Mesothelial cell of epicardium (in vitro differentiated cells): ENCODE measurements at regions not wholly inside any gene's neighbourhood (a gene's known extent, or its start where the extent isn't known, plus 50 kb on each side); places are given as distances from the start of the nearest gene placed in this dataset.
"Not testable (repeated sequence)": the region's sequence is repeated elsewhere in the genome, so short reads cannot be mapped to it uniquely, and the experiment has no call there.

Experiments
- DNase-seq, 2 experiments: peaks; one replicate each; pipeline ENCODE4 v3.0.0; 2021; ENCODE audit warnings: low spot score in 2 of 2; ENCODE audit not compliant: unreplicated experiment in 2 of 2
- H3K27ac Mint-ChIP-seq: 2 replicates; pipeline ENCODE4 v1.8.0; 2021; ENCODE audit warnings: mixed read lengths
- H3K27me3 Mint-ChIP-seq: 2 replicates; pipeline ENCODE4 v1.8.0; 2021; ENCODE audit warnings: low read depth, mixed read lengths
- H3K36me3 Mint-ChIP-seq: 2 replicates; pipeline ENCODE4 v1.8.0; 2021; ENCODE audit warnings: mixed read lengths
- H3K4me1 Mint-ChIP-seq: 2 replicates; pipeline ENCODE4 v1.8.0; 2021; ENCODE audit warnings: mixed read lengths
- H3K4me3 Mint-ChIP-seq: 2 replicates; pipeline ENCODE4 v1.8.0; 2021; ENCODE audit warnings: mild to moderate bottlenecking, moderate library complexity, mixed read lengths
- H3K9me3 Mint-ChIP-seq: 2 replicates; pipeline ENCODE4 v1.8.0; 2021; ENCODE audit warnings: mixed read lengths
- TF ChIP-seq, protein P1 (sequence below): fragments of 200-600 bp; sonication (generic); IDR thresholded peaks from one replicate; pipeline ENCODE4 v1.5.0; 2021; ENCODE audit warnings: antibody characterized with exemption; ENCODE audit not compliant: unreplicated experiment

GRCh38 chrX:46324166-46324565 is 221.1 kb downstream of the ZNF674 start:
- Mint-ChIP-seq H3K36me3 (no peaks in the 10 kb centered on the region), H3K9me3 (peaks cover 10% of the 10 kb centered on the region), H3K27ac (no peak overlapping the region), H3K4me3 (no peak overlapping the region), H3K4me1 (peaks cover 67% of the 10 kb centered on the region), H3K27me3 (no peaks in the 10 kb centered on the region)
- TF ChIP-seq, protein P1, sequence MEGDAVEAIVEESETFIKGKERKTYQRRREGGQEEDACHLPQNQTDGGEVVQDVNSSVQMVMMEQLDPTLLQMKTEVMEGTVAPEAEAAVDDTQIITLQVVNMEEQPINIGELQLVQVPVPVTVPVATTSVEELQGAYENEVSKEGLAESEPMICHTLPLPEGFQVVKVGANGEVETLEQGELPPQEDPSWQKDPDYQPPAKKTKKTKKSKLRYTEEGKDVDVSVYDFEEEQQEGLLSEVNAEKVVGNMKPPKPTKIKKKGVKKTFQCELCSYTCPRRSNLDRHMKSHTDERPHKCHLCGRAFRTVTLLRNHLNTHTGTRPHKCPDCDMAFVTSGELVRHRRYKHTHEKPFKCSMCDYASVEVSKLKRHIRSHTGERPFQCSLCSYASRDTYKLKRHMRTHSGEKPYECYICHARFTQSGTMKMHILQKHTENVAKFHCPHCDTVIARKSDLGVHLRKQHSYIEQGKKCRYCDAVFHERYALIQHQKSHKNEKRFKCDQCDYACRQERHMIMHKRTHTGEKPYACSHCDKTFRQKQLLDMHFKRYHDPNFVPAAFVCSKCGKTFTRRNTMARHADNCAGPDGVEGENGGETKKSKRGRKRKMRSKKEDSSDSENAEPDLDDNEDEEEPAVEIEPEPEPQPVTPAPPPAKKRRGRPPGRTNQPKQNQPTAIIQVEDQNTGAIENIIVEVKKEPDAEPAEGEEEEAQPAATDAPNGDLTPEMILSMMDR, result no peak
- DNase-seq, result no peak

DNA sequence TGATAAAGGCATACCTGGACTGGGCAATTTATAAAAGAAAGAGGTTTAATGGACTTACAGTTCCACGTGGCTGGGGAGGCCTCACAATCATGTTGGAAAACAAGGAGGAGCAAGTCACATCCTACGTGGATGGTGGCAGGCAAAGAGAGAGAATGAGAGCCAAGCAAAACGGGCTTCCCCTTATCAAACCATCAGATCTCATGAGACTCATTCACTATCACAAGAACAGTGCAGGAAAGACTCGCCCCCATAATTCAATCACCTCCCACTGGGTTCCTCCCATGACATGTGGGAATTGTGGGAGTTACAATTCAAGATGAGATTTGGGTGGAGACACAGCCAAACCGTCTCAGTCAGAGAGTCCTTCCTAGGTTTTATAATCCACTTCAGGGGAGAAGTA is 222.3 kb downstream of the ZNF674 start:
- not testable (repeated sequence) for H3K36me3 Mint-ChIP-seq, H3K4me3 Mint-ChIP-seq, DNase-seq, H3K9me3 Mint-ChIP-seq, H3K27ac Mint-ChIP-seq, H3K27me3 Mint-ChIP-seq
- H3K4me1 Mint-ChIP-seq, result peaks cover 75% of the 10 kb centered on the region

- H3K9me3 Mint-ChIP-seq, result peaks cover 10% of the 10 kb centered on the region
- TF ChIP-seq, protein P1, result no peak
- H3K36me3 Mint-ChIP-seq, result no peaks in the 10 kb centered on the region
Measured at GRCh38 chrX:46321676-46322075, 223.5 kb downstream of the ZNF674 start.

DNA sequence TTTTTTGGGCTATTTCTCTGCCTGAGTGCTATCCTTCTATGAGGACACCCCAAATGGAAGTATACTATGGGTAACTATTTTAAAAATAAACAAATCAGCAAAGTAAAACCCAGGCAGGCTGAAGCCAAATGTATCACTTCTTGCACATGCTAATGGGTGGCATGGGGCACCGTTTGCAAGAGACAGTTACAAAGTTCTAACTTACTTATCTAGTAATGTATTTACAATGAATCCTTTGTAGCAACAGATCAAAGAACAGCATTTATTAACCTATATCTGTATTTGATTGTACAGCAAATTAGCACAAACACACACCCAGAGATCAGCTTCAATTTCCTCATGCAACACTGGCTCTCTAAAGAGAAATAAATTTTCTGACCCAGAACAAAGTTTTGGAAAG is 225.5 kb downstream of the ZNF674 start:
- H3K36me3 Mint-ChIP-seq, result no peaks in the 10 kb centered on the region
- no peak overlapping the region for H3K4me3 Mint-ChIP-seq
- no peak for DNase-seq
- no peaks in the 10 kb centered on the region for H3K27me3 Mint-ChIP-seq
- H3K9me3 Mint-ChIP-seq, result peaks cover 11% of the 10 kb centered on the region
- TF ChIP-seq, protein P1, result no peak
- H3K27ac Mint-ChIP-seq, result peak overlapping the region; percentile 78
- peaks cover 57% of the 10 kb centered on the region for H3K4me1 Mint-ChIP-seq

More at GRCh38 chrX:46321676-46322075, 223.5 kb downstream of the ZNF674 start:
- Mint-ChIP-seq H3K4me3 (no peak overlapping the region), H3K27ac (no peak overlapping the region), H3K27me3 (no peaks in the 10 kb centered on the region), H3K4me1 (peaks cover 73% of the 10 kb centered on the region)
- no peak for DNase-seq

GRCh38 chrX:46318551-46318950 is 226.7 kb downstream of the ZNF674 start:
- TF ChIP-seq, protein P1, result no peak
- Mint-ChIP-seq H3K4me1 (peaks cover 55% of the 10 kb centered on the region), H3K4me3 (no peak overlapping the region), H3K27me3 (no peaks in the 10 kb centered on the region), H3K36me3 (no peaks in the 10 kb centered on the region), H3K27ac (peak overlapping the region; percentile 11), H3K9me3 (peaks cover 11% of the 10 kb centered on the region)
- no peak for DNase-seq

DNA sequence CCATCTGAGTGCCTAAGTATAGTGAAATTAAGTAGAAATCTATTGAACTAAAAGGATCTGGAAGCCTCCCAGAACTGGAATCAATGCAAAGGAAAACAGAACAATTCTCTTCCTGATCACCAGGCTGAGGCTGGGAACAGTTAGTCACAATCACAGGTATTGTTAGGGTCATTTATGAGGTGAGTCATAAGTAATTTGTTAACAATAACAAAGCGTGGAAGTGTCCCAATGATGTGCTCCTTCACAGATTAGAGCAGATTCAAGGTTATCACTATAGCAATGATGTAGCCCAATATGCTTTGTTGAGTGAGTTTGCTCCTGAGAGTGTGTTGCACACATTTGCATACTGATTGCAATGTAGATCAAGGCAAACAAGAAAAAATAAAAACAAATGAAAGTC is 228.1 kb downstream of the ZNF674 start:
- Mint-ChIP-seq H3K27ac (no peak overlapping the region), H3K9me3 (peaks cover 4% of the 10 kb centered on the region)
- DNase-seq, result no peak

More for the DNA sequence above, 228.1 kb downstream of the ZNF674 start:
- no peaks in the 10 kb centered on the region for H3K36me3 Mint-ChIP-seq
- H3K4me3 Mint-ChIP-seq, result no peak overlapping the region
- H3K27me3 Mint-ChIP-seq, result no peaks in the 10 kb centered on the region
- TF ChIP-seq, protein P1, result no peak
- peaks cover 50% of the 10 kb centered on the region for H3K4me1 Mint-ChIP-seq
